ENCODE measurements at regions not wholly inside any gene's neighbourhood (a gene's known extent, or its start where the extent isn't known, plus 50 kb on each side); places are given as distances from the start of the nearest gene placed in this dataset.
A peak's percentile ranks its signal among the peaks of the same experiment; 100 is the strongest.

- TF ChIP-seq CTCF (IDR thresholded peaks at IDR 0.05) = no peak
- Histone ChIP-seq H3K27ac (no peak overlapping the region), H3K9ac (ENCODE audit: low read depth in 2 of 2, low read length in 2 of 2) (no peak overlapping the region), H3K36me3 (no peaks in the 10 kb centered on the region), H3K27me3 (no peaks in the 10 kb centered on the region), H3K4me1 (no peaks in the 10 kb centered on the region), H3K4me3 (no peak overlapping the region), H3K9me3 (no peaks in the 10 kb centered on the region)
- intact Hi-C loops (cut with DNase I) = no loop called here
- no peak for DNase-seq
These were observed 96.4 kb upstream of the EPHA7 start for GRCh38 chr6:93515736-93516135.

- H3K9ac ChIP-seq (ENCODE audit: low read depth in 2 of 2, low read length in 2 of 2) = no peak overlapping the region
- no peak for TF ChIP-seq CTCF (IDR thresholded peaks at IDR 0.05)
- intact Hi-C loops (cut with DNase I) = no loop called here
- H3K27me3 ChIP-seq = no peaks in the 10 kb centered on the region
- H3K4me1 ChIP-seq = no peaks in the 10 kb centered on the region
- DNase-seq = no peak
- H3K27ac ChIP-seq = no peak overlapping the region
- H3K36me3 ChIP-seq = no peaks in the 10 kb centered on the region
- no peak overlapping the region for H3K4me3 ChIP-seq
- no peaks in the 10 kb centered on the region for H3K9me3 ChIP-seq
These were observed 79.4 kb upstream of the EPHA7 start for GRCh38 chr6:93498713-93499112.

GRCh38 chr6:93496548-93496947 lies 77.2 kb upstream of the EPHA7 start:
- Histone ChIP-seq H3K4me1 (no peaks in the 10 kb centered on the region), H3K27ac (no peak overlapping the region), H3K9me3 (no peaks in the 10 kb centered on the region), H3K4me3 (no peak overlapping the region), H3K9ac (ENCODE audit: low read depth in 2 of 2, low read length in 2 of 2) (no peak overlapping the region), H3K27me3 (no peaks in the 10 kb centered on the region), H3K36me3 (no peaks in the 10 kb centered on the region)
- no peak for DNase-seq
- intact Hi-C loops (cut with DNase I) = no loop called here
- TF ChIP-seq CTCF (IDR thresholded peaks at IDR 0.05) = no peak

GRCh38 chr6:93494057-93494456 lies 74.7 kb upstream of the EPHA7 start:
- H3K9ac ChIP-seq (ENCODE audit: low read depth in 2 of 2, low read length in 2 of 2) = no peak overlapping the region
- no peaks in the 10 kb centered on the region for H3K4me1 ChIP-seq
- intact Hi-C loops (cut with DNase I) = no loop called here
- no peaks in the 10 kb centered on the region for H3K36me3 ChIP-seq
- no peak overlapping the region for H3K27ac ChIP-seq
- no peak for DNase-seq
- no peaks in the 10 kb centered on the region for H3K27me3 ChIP-seq
- no peak overlapping the region for H3K4me3 ChIP-seq
- no peak for TF ChIP-seq CTCF (IDR thresholded peaks at IDR 0.05)
- H3K9me3 ChIP-seq = no peaks in the 10 kb centered on the region

GRCh38 chr6:93474733-93475179 lies 55.4 kb upstream of the EPHA7 start:
- H3K9ac ChIP-seq (ENCODE audit: low read depth in 2 of 2, low read length in 2 of 2) = no peak overlapping the region
- no peak for TF ChIP-seq CTCF (IDR thresholded peaks at IDR 0.05)
- H3K4me3 ChIP-seq = no peak overlapping the region
- no peaks in the 10 kb centered on the region for H3K36me3 ChIP-seq
- DNase-seq = peak; percentile 22
- no peaks in the 10 kb centered on the region for H3K27me3 ChIP-seq
- no peaks in the 10 kb centered on the region for H3K9me3 ChIP-seq
- no peak overlapping the region for H3K27ac ChIP-seq
- H3K4me1 ChIP-seq = no peaks in the 10 kb centered on the region
- intact Hi-C loops (cut with DNase I) = no loop called here

- Histone ChIP-seq H3K9ac (ENCODE audit: low read depth in 2 of 2, low read length in 2 of 2) (no peak overlapping the region), H3K9me3 (no peaks in the 10 kb centered on the region), H3K27me3 (no peaks in the 10 kb centered on the region), H3K36me3 (no peaks in the 10 kb centered on the region), H3K27ac (no peak overlapping the region), H3K4me3 (no peak overlapping the region), H3K4me1 (no peaks in the 10 kb centered on the region)
- no peak for DNase-seq
- TF ChIP-seq CTCF (IDR thresholded peaks at IDR 0.05) = no peak
- intact Hi-C loops (cut with DNase I) = no loop called here
These were observed 51.9 kb upstream of the EPHA7 start for GRCh38 chr6:93471281-93471680.
